ENCODE measurements at regions not wholly inside any gene's neighbourhood (a gene's known extent, or its start where the extent isn't known, plus 50 kb on each side); places are given as distances from the start of the nearest gene placed in this dataset.

GRCh38 chr6:8743170-8743745, 307.9 kb upstream of the SLC35B3 start:
- H3K27ac ChIP-seq (ENCODE audit: low read length): no peak overlapping the region
- H3K27me3 ChIP-seq (ENCODE audit: control insufficient read depth, insufficient read depth, low read length): no peaks in the 10 kb centered on the region
- H3K4me1 ChIP-seq (ENCODE audit: control insufficient read depth, insufficient read depth, low read length): no peaks in the 10 kb centered on the region
- DNase-seq: no peak
- H3K36me3 ChIP-seq (ENCODE audit: control insufficient read depth, insufficient read depth, low read length): no peaks in the 10 kb centered on the region
- no peak overlapping the region for H3K4me3 ChIP-seq (ENCODE audit: low read length)
- no peaks in the 10 kb centered on the region for H3K9me3 ChIP-seq (ENCODE audit: control insufficient read depth, low read depth, low read length)
- 67% methylated on average over 1 of the region's 5 CpGs for WGBS (ENCODE audit: insufficient coverage, low lambda C conversion rate)

- no peak overlapping the region for H3K4me3 ChIP-seq (ENCODE audit: low read length)
- H3K9me3 ChIP-seq (ENCODE audit: control insufficient read depth, low read depth, low read length): no peaks in the 10 kb centered on the region
- 100% methylated on average over 2 of the region's 2 CpGs for WGBS (ENCODE audit: insufficient coverage, low lambda C conversion rate)
- H3K4me1 ChIP-seq (ENCODE audit: control insufficient read depth, insufficient read depth, low read length): no peaks in the 10 kb centered on the region
- no peaks in the 10 kb centered on the region for H3K36me3 ChIP-seq (ENCODE audit: control insufficient read depth, insufficient read depth, low read length)
- H3K27ac ChIP-seq (ENCODE audit: low read length): no peak overlapping the region
- H3K27me3 ChIP-seq (ENCODE audit: control insufficient read depth, insufficient read depth, low read length): no peaks in the 10 kb centered on the region
- DNase-seq: no peak
These were observed 304.1 kb upstream of the SLC35B3 start for GRCh38 chr6:8739454-8739853.

- WGBS (ENCODE audit: insufficient coverage, low lambda C conversion rate): no CpG with 5 or more reads among the region's 2 CpGs
- no peak overlapping the region for H3K4me3 ChIP-seq (ENCODE audit: low read length)
- no peaks in the 10 kb centered on the region for H3K27me3 ChIP-seq (ENCODE audit: control insufficient read depth, insufficient read depth, low read length)
These were observed 303.6 kb upstream of the SLC35B3 start for GRCh38 chr6:8738951-8739350.

GRCh38 chr6:8736156-8736895, 301.0 kb upstream of the SLC35B3 start:
- 64% methylated on average over 2 of the region's 7 CpGs for WGBS (ENCODE audit: insufficient coverage, low lambda C conversion rate)
- no peak overlapping the region for H3K27ac ChIP-seq (ENCODE audit: low read length)

More at GRCh38 chr6:8738951-8739350, 303.6 kb upstream of the SLC35B3 start:
- Histone ChIP-seq H3K9me3 (ENCODE audit: control insufficient read depth, low read depth, low read length) (no peaks in the 10 kb centered on the region), H3K27ac (ENCODE audit: low read length) (no peak overlapping the region), H3K4me1 (ENCODE audit: control insufficient read depth, insufficient read depth, low read length) (no peaks in the 10 kb centered on the region), H3K36me3 (ENCODE audit: control insufficient read depth, insufficient read depth, low read length) (no peaks in the 10 kb centered on the region)
- no peak for DNase-seq

GRCh38 chr6:8733879-8734278, 298.5 kb upstream of the SLC35B3 start:
- Histone ChIP-seq H3K36me3 (ENCODE audit: control insufficient read depth, insufficient read depth, low read length) (no peaks in the 10 kb centered on the region), H3K27ac (ENCODE audit: low read length) (no peak overlapping the region), H3K27me3 (ENCODE audit: control insufficient read depth, insufficient read depth, low read length) (no peaks in the 10 kb centered on the region), H3K4me3 (ENCODE audit: low read length) (no peak overlapping the region), H3K4me1 (ENCODE audit: control insufficient read depth, insufficient read depth, low read length) (no peaks in the 10 kb centered on the region), H3K9me3 (ENCODE audit: control insufficient read depth, low read depth, low read length) (no peaks in the 10 kb centered on the region)
- no peak for DNase-seq
- WGBS (ENCODE audit: insufficient coverage, low lambda C conversion rate): no CpG with 5 or more reads among the region's 5 CpGs

More at GRCh38 chr6:8736156-8736895, 301.0 kb upstream of the SLC35B3 start:
- DNase-seq: no peak
- Histone ChIP-seq H3K4me3 (ENCODE audit: low read length) (no peak overlapping the region), H3K9me3 (ENCODE audit: control insufficient read depth, low read depth, low read length) (no peaks in the 10 kb centered on the region), H3K36me3 (ENCODE audit: control insufficient read depth, insufficient read depth, low read length) (no peaks in the 10 kb centered on the region), H3K4me1 (ENCODE audit: control insufficient read depth, insufficient read depth, low read length) (no peaks in the 10 kb centered on the region), H3K27me3 (ENCODE audit: control insufficient read depth, insufficient read depth, low read length) (no peaks in the 10 kb centered on the region)

GRCh38 chr6:8731874-8732273, 296.5 kb upstream of the SLC35B3 start:
- Histone ChIP-seq H3K4me3 (ENCODE audit: low read length) (no peak overlapping the region), H3K27ac (ENCODE audit: low read length) (no peak overlapping the region), H3K36me3 (ENCODE audit: control insufficient read depth, insufficient read depth, low read length) (no peaks in the 10 kb centered on the region), H3K4me1 (ENCODE audit: control insufficient read depth, insufficient read depth, low read length) (no peaks in the 10 kb centered on the region), H3K27me3 (ENCODE audit: control insufficient read depth, insufficient read depth, low read length) (no peaks in the 10 kb centered on the region), H3K9me3 (ENCODE audit: control insufficient read depth, low read depth, low read length) (no peaks in the 10 kb centered on the region)
- DNase-seq: no peak
- no CpG with 5 or more reads among the region's 2 CpGs for WGBS (ENCODE audit: insufficient coverage, low lambda C conversion rate)

- Histone ChIP-seq H3K4me1 (ENCODE audit: control insufficient read depth, insufficient read depth, low read length) (no peaks in the 10 kb centered on the region), H3K4me3 (ENCODE audit: low read length) (no peak overlapping the region), H3K27ac (ENCODE audit: low read length) (no peak overlapping the region), H3K9me3 (ENCODE audit: control insufficient read depth, low read depth, low read length) (no peaks in the 10 kb centered on the region), H3K36me3 (ENCODE audit: control insufficient read depth, insufficient read depth, low read length) (no peaks in the 10 kb centered on the region), H3K27me3 (ENCODE audit: control insufficient read depth, insufficient read depth, low read length) (no peaks in the 10 kb centered on the region)
- WGBS (ENCODE audit: insufficient coverage, low lambda C conversion rate): 83% methylated on average over 1 of the region's 5 CpGs
- no peak for DNase-seq
These were observed 275.5 kb upstream of the SLC35B3 start for GRCh38 chr6:8710668-8711431.

GRCh38 chr6:8707956-8708772, 272.8 kb upstream of the SLC35B3 start:
- Histone ChIP-seq H3K4me3 (ENCODE audit: low read length) (no peak overlapping the region), H3K36me3 (ENCODE audit: control insufficient read depth, insufficient read depth, low read length) (no peaks in the 10 kb centered on the region), H3K27me3 (ENCODE audit: control insufficient read depth, insufficient read depth, low read length) (no peaks in the 10 kb centered on the region), H3K27ac (ENCODE audit: low read length) (no peak overlapping the region), H3K4me1 (ENCODE audit: control insufficient read depth, insufficient read depth, low read length) (no peaks in the 10 kb centered on the region), H3K9me3 (ENCODE audit: control insufficient read depth, low read depth, low read length) (no peaks in the 10 kb centered on the region)
- WGBS (ENCODE audit: insufficient coverage, low lambda C conversion rate): no CpG with 5 or more reads among the region's 7 CpGs
- DNase-seq: peak in 1 of 2 donors; percentile 8

GRCh38 chr6:8707369-8707768, 272.0 kb upstream of the SLC35B3 start:
- WGBS (ENCODE audit: insufficient coverage, low lambda C conversion rate): 60% methylated on average over 1 of the region's 4 CpGs
- no peaks in the 10 kb centered on the region for H3K4me1 ChIP-seq (ENCODE audit: control insufficient read depth, insufficient read depth, low read length)

GRCh38 chr6:8705435-8706020, 270.2 kb upstream of the SLC35B3 start:
- no peaks in the 10 kb centered on the region for H3K27me3 ChIP-seq (ENCODE audit: control insufficient read depth, insufficient read depth, low read length)
- no peak overlapping the region for H3K27ac ChIP-seq (ENCODE audit: low read length)
- no CpG with 5 or more reads among the region's 2 CpGs for WGBS (ENCODE audit: insufficient coverage, low lambda C conversion rate)
- no peak for DNase-seq
- no peaks in the 10 kb centered on the region for H3K36me3 ChIP-seq (ENCODE audit: control insufficient read depth, insufficient read depth, low read length)
- H3K4me3 ChIP-seq (ENCODE audit: low read length): no peak overlapping the region
- H3K9me3 ChIP-seq (ENCODE audit: control insufficient read depth, low read depth, low read length): no peaks in the 10 kb centered on the region
- H3K4me1 ChIP-seq (ENCODE audit: control insufficient read depth, insufficient read depth, low read length): no peaks in the 10 kb centered on the region

More at GRCh38 chr6:8707369-8707768, 272.0 kb upstream of the SLC35B3 start:
- Histone ChIP-seq H3K27me3 (ENCODE audit: control insufficient read depth, insufficient read depth, low read length) (no peaks in the 10 kb centered on the region), H3K36me3 (ENCODE audit: control insufficient read depth, insufficient read depth, low read length) (no peaks in the 10 kb centered on the region), H3K4me3 (ENCODE audit: low read length) (no peak overlapping the region), H3K27ac (ENCODE audit: low read length) (no peak overlapping the region), H3K9me3 (ENCODE audit: control insufficient read depth, low read depth, low read length) (no peaks in the 10 kb centered on the region)
- no peak for DNase-seq
